Right cardiac atrium (tissue), 5 donors: ENCODE measurements at regions not wholly inside any gene's neighbourhood (a gene's known extent, or its start where the extent isn't known, plus 50 kb on each side); places are given as distances from the start of the nearest gene placed in this dataset.

ENCODE experiments used
- ATAC-seq, 2 donors: fragments of 200-7000 bp; cut with Tn5 transposase; one replicate each; pipeline versions ENCODE4 v1.8.0 to v1.9.1; 2020; ENCODE audit warnings: moderate library complexity in 2 of 2, mild to moderate bottlenecking in 1 of 2
- DNase-seq, 3 donors: peaks; one replicate each; pipeline ENCODE4 v3.0.0-alpha.2; 2020
- H3K27ac ChIP-seq: one replicate; pipeline ENCODE4 v1.5.1; 2013; ENCODE audit warnings: mild to moderate bottlenecking, low read length, control low read depth, moderate library complexity
- H3K27me3 ChIP-seq: one replicate; pipeline ENCODE4 v1.6.1; 2013; ENCODE audit not compliant: control insufficient read depth, insufficient read depth
- H3K4me1 ChIP-seq: one replicate; pipeline ENCODE4 v1.6.1; 2013; ENCODE audit warnings: low read length; ENCODE audit not compliant: control insufficient read depth, insufficient read depth
- H3K4me3 ChIP-seq: one replicate; pipeline ENCODE4 v1.5.1; 2013; ENCODE audit warnings: low read length, control low read depth
- H3K9me3 ChIP-seq: one replicate; pipeline ENCODE4 v1.6.1; 2013; ENCODE audit warnings: low read length; ENCODE audit not compliant: control insufficient read depth
- WGBS: extraction: QIAGEN DNeasy Blood & Tissue Kit; methylation state at CpG from one replicate; pipeline ENCODE4 v1.1.7; 2013; 5-methylcytosine and 5-hydroxymethylcytosine counted together
- intact Hi-C, 4 donors: fragments of 100-400 bp; cut with DNase I; formaldehyde crosslinking; loops; one replicate each; pipeline versions ENCODE4 v1.11.0 to v1.14.0; 2022 to 2023
- donor health status: healthy with polysubstance abuse.
- donor health status: DM: no; HTN: yes; CAD: no.
- donor health status: DM: no; HTN: no; CAD: no.
- donor health status: DM: no; HTN: yes; CAD: no; lungs with severe emphysema.
- donor health status: DM: yes; HTN: yes; CAD: no.

DNA sequence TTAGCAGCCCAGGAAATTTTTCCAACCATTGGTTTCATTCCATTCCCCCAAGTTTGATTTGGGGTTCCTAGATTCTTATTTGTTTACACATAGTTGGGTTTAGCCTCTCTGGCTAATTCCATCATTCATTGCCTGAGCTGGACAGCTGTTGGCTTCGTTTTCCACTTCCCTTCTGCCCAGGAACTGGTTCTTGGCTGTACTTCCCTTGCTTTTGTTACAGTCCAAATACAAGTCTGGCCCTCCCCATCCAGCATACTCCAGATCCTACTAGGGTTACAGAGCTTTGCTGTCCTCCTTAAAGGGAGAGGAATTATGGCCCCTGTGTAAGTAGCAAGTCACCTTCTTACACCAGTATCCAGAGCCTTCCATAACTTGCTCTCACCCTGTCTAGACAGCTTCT, 356.3 kb downstream of the FAT3 start:
- ATAC-seq (no peak), DNase-seq (no peak)
- H3K27me3 ChIP-seq = no peaks in the 10 kb centered on the region
- no peak overlapping the region for H3K27ac ChIP-seq
- 36% methylated on average over 1 of the region's 1 CpG for WGBS
- no peaks in the 10 kb centered on the region for H3K4me1 ChIP-seq
- H3K4me3 ChIP-seq = no peak overlapping the region
- intact Hi-C loops = no loop called here
- H3K9me3 ChIP-seq = no peaks in the 10 kb centered on the region

DNA sequence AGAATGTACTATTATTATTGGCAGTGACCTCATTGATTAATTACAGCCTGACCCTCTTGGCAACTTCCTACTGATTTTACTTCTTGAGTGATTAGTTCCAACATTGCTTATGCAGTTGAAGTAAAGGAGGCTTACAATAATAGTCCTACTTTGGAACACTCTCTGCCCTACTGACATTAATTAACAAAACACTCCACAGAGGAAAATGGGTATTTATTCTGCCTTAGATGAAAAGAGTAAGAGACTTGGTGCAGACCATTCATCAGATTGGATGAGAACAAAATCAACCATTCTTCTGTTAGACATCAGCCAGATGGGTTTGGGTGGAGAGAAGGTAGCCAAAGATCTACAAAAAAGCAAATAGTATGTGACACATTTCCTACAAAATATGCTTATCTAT, 363.8 kb downstream of the FAT3 start:
- Histone ChIP-seq H3K9me3 (no peaks in the 10 kb centered on the region), H3K4me3 (no peak overlapping the region), H3K27me3 (peaks cover 3% of the 10 kb centered on the region), H3K4me1 (no peaks in the 10 kb centered on the region), H3K27ac (no peak overlapping the region)
- intact Hi-C loops = no loop called here
- ATAC-seq (no peak), DNase-seq (no peak)

DNA sequence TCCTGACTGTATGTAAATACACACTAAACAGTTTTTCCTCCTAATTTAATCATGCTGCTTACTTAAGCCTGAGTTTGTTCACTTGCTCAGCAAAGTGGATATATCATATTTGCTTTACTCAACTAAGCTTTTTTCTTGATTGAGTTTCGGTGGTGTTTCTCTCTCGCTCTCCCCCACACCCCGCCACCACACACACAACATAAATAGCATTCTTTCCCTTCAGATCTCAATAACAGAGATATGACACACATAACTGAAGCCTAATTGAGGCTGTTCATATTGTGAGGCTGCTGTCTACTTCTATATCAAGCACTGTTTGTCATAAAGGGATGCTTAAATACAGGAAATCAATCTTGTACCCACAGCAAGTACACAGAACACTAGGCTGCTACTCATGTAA, 364.9 kb downstream of the FAT3 start:
- H3K27ac ChIP-seq = no peak overlapping the region
- no peaks in the 10 kb centered on the region for H3K4me1 ChIP-seq
- intact Hi-C loops = no loop called here
- 86% methylated on average over 3 of the region's 3 CpGs for WGBS
- no peak for ATAC-seq
- H3K9me3 ChIP-seq = no peaks in the 10 kb centered on the region
- DNase-seq = no peak
- H3K4me3 ChIP-seq = no peak overlapping the region
- H3K27me3 ChIP-seq = peaks cover 3% of the 10 kb centered on the region

DNA sequence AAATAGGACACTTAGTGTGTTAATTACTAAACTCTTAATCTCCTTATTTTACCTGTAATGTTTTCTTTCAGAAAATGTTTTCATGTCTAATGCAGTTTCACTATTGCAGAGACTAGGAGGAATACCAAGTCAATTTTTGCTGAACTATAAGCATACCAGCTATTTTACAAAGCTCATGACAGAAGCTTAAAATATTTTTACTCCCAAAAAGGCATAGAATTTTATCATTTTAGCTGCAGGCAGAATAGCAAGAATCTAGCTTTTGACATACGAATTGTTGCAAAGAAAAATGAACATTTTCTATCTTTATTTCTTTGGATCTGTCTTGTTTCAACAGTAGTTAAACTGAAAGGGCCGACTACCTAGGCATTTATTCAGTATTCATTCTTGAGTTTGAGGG, 366.9 kb downstream of the FAT3 start:
- H3K27ac ChIP-seq = no peak overlapping the region
- H3K27me3 ChIP-seq = peaks cover 3% of the 10 kb centered on the region
- 72% methylated on average over 2 of the region's 2 CpGs for WGBS
- H3K4me1 ChIP-seq = no peaks in the 10 kb centered on the region
- no peak overlapping the region for H3K4me3 ChIP-seq
- no peak for DNase-seq
- no peaks in the 10 kb centered on the region for H3K9me3 ChIP-seq
- ATAC-seq = no peak
- intact Hi-C loops = no loop called here

DNA sequence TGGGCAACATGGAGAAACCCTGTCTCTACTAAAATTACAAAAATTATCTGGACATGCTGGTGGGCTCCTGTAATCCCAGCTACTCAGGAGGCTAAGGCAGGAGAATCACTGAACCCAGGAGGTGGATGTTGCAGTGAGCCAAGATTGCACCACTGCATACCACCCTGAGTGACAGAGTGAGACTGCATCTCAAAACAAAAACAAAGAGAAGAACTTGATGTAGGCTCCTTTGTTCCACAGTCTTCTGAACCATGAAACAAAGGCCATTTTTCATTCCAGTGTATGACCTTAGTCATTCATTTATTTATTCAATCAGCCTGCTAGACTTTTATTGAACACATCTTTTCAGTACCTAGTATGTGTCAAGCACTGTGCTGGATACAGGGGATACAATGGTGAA, 369.6 kb downstream of the FAT3 start:
- no peaks in the 10 kb centered on the region for H3K9me3 ChIP-seq
- intact Hi-C loops = no loop called here
- ATAC-seq (no peak), DNase-seq (no peak)
- no peak overlapping the region for H3K27ac ChIP-seq
- no peaks in the 10 kb centered on the region for H3K4me1 ChIP-seq
- peaks cover 3% of the 10 kb centered on the region for H3K27me3 ChIP-seq
- H3K4me3 ChIP-seq = no peak overlapping the region

DNA sequence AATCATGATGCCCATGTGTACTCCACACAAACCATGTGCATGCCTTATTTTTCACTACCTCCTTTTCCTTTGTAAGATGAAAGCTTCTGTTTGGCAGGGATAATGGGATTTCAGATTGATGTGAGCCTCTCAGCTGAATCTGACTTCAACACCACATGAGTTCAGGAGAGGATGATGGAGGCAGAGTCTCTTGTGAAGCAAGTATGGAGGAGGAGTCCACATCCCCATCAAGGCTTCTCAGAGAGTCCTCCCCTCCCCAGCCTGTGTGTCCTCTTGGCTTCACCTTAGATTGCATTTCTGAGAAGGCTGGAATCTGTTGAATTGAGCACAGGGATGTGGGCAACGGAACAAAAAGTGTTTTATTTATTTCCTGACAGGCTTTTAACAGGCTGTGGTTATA, 370.4 kb downstream of the FAT3 start:
- no peak overlapping the region for H3K27ac ChIP-seq
- intact Hi-C loops = no loop called here
- ATAC-seq (no peak), DNase-seq (no peak)
- no peaks in the 10 kb centered on the region for H3K4me1 ChIP-seq
- no peak overlapping the region for H3K4me3 ChIP-seq
- H3K27me3 ChIP-seq = peaks cover 3% of the 10 kb centered on the region
- WGBS = 67% methylated on average over 1 of the region's 1 CpG
- no peaks in the 10 kb centered on the region for H3K9me3 ChIP-seq

DNA sequence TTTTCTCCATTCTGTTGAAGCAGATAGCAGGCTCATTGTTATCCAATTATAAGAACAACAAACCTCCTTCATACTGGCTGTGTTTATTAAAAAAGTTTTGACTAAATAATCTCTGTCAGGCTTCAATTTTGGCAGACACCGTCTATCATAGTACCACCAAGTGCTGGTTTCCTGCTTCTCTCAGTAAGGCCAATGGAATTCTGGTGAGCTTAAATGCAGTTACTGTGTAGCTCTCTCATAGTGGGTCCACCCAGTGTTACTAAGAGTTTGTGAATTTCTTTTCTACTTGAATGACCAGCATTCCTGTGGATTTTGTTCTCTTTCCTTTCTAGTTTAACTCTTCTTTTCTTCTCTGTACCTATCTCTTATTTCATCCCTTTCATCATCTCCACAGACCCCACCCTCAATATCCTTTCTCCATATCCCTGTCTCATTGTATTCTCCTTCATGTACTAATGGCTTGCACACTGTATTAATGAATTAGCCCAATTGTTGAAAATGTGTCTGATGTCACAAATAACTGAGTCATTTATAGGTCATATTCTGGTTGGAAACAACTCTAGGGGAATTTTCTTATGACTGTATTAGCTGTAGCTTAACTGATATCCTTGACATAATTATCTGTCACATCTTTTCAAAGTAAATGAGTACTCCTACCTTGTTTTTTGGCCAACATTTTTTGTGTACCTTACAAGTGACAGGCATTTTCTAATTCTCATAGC, 372.1 kb downstream of the FAT3 start:
- Histone ChIP-seq H3K27ac (no peak overlapping the region), H3K9me3 (no peaks in the 10 kb centered on the region), H3K4me3 (no peak overlapping the region), H3K27me3 (no peaks in the 10 kb centered on the region), H3K4me1 (no peaks in the 10 kb centered on the region)
- DNase-seq = no peak
- intact Hi-C loops = no loop called here
- no peak for ATAC-seq
- 54% methylated on average over 1 of the region's 1 CpG for WGBS

DNA sequence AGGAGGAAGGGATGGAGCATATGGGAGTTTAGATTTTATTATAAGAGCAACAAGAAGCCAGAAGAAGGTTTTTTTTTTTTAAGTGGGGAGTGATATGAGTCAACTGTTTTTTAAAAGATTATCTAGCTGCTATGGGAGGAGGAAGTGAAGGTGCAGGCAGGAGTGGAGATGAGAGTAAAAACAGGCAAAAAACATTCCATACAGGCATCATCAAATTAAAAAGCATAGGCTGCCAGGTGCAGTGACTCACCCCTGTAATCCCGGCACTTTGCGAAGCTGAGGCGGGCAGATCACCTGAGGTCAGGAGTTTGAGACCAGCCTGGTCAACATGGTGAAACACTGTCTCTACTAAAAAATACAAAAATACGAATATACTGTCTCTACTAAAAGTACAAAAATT, 368.4 kb upstream of the MTNR1B start:
- intact Hi-C loops = no loop called here
- H3K9me3 ChIP-seq = no peaks in the 10 kb centered on the region

DNA sequence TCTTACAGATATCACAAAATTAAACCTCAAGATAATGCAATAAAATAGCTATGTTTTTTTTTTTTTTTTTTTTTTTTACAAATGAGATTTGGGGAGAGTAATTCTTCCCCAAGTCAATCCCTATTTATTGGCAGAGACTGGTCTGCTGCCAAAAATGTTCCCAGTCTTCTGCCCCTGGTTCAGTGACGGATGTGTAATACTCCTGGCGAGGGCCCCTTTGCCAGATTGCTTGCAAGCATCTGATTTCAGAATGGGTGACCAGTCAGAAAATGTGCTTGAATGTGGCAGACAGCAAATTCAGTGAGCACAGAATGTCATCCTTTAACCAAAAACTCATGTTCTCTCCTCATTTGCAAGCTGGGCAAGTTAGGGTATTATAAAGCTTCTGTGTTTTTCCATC, 363.8 kb upstream of the MTNR1B start:
- WGBS = 87% methylated on average over 2 of the region's 2 CpGs
- intact Hi-C loops = no loop called here
- no peak overlapping the region for H3K4me3 ChIP-seq
- H3K9me3 ChIP-seq = no peaks in the 10 kb centered on the region
- H3K4me1 ChIP-seq = no peaks in the 10 kb centered on the region
- H3K27ac ChIP-seq = no peak overlapping the region
- ATAC-seq (no peak), DNase-seq (no peak)
- no peaks in the 10 kb centered on the region for H3K27me3 ChIP-seq

More for the DNA sequence above, 368.4 kb upstream of the MTNR1B start:
- Histone ChIP-seq H3K27ac (no peak overlapping the region), H3K4me3 (no peak overlapping the region), H3K27me3 (no peaks in the 10 kb centered on the region), H3K4me1 (no peaks in the 10 kb centered on the region)
- ATAC-seq (no peak), DNase-seq (no peak)
- 92% methylated on average over 4 of the region's 4 CpGs for WGBS

DNA sequence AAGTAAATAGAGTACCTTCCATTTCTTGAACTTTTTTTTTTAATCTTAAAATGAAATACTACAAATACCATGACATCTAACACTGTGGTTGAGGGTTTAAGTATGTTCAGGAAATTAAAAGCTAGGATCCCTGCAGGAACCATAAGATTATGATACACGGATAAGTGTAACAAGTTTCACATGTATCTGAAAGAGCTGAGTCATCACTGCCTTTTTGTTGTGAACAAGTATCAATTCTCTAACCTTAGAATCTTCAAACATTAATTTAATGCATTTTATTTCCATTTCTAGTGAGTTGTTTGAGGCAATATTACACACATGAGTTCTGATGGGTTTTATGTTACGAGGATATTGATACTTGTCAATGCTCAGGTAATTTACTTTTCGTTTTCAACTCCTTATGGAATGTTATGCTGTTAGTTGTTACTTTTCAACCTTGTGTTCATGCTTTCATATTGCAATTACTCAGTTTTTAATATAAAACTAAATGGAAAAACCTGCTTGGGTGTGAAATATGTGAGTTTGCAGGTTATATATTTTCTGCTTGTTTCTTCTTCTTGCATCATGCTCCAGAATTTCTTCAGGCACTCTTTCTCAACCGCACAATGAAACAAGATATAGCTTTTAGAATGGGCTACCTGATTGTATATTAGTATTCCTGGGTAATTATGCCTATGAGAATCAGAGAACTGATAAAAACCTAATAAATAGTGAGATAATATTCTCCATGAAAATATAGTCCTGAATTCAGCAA, 361.3 kb upstream of the MTNR1B start:
- Histone ChIP-seq H3K27me3 (no peaks in the 10 kb centered on the region), H3K4me1 (no peaks in the 10 kb centered on the region), H3K27ac (no peak overlapping the region), H3K4me3 (no peak overlapping the region), H3K9me3 (no peaks in the 10 kb centered on the region)
- WGBS = 83% methylated on average over 4 of the region's 4 CpGs
- intact Hi-C loops = no loop called here
- ATAC-seq (no peak), DNase-seq (no peak)

DNA sequence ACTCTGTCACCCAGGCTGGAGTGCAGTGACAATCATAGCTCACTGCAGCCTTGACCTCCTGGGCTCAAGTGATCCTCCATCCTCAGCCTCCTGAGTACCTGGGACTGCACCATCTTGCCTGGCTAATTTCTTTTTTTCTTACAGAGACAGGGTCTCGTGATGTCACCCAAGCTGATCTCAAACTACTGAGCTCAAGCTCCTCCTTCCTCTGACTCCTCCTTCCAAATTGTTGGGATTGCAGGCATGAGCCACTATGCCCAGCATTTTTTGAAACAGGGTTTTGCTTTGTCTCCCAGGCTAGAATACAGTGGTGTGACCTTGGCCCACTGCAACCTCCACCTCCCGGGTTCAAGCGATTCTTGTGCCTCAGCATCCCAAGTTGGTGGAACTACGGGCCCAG, 358.3 kb upstream of the MTNR1B start:
- no peaks in the 10 kb centered on the region for H3K9me3 ChIP-seq
- H3K27me3 ChIP-seq = no peaks in the 10 kb centered on the region
- H3K4me1 ChIP-seq = no peaks in the 10 kb centered on the region
- WGBS = 95% methylated on average over 4 of the region's 4 CpGs
- intact Hi-C loops = no loop called here
- H3K4me3 ChIP-seq = no peak overlapping the region
- ATAC-seq (no peak), DNase-seq (no peak)
- H3K27ac ChIP-seq = no peak overlapping the region
